SIG-M5 treated with dmso at 0.1 percent for 504 hours (cell line): ENCODE measurements at regions not wholly inside any gene's neighbourhood (a gene's known extent, or its start where the extent isn't known, plus 50 kb on each side); places are given as distances from the start of the nearest gene placed in this dataset.

Experiments used
- DNase-seq: peaks from one replicate; lab custom pipeline; 2025; ENCODE audit not compliant: unreplicated experiment; lab: John Stamatoyannopoulos, UW

DNA sequence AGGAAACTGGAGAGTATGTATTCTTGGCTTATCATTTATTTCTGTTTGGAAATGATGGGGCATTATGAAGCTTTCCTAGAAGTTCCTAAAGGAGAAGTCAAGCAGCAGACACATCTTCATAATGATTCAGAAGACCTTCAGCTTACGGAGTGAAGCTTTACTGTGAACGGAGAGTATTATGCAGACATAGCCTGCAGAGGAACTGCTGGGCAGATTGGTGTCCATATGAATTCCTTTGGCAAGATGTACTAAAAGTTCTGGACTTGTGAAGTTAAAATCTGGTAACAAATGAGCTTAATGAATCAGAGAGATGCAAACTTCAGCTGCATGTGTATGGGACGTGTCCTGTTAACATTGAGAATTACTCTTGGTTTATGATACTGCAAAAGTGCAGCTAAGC, 60.1 kb downstream of the NABP1 start:
- no peak for DNase-seq

DNA sequence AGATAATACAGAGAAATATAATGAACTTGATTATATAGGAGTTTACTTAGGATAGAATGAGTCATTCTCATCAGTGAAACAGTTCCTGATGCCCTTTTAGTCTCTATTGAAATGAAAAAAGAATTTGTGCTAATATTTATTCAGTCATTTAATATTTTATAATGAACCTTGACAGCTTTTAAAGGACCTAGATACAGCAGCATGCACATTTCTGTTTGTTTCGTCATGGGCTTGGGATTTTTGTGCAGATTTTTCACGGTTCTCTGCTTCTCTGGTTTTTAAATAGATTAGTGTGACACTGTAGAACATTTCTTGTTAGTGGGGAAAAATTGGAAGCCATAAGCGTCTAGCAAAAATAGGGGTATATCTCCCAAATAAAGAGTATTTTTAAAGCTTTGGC, 60.7 kb downstream of the NABP1 start:
- no peak for DNase-seq

DNA sequence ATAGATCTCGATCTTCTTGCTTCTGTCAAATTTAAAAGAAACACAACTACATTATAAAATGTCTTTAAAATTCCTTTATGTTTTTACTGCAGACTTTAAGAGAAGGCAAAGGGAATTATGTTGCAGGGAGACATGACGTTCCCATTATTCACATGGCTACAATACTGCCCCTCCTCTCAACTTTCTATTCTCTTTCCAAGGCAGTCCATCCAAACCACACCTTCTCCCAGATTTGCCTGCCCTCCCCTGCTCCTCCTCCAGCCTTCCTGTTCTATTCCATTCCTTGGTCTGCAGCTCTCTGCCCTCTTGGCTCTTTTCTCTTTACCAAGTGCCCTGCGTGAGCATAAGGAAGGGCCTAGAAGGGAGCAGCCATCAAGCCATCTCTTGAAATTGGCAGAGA, 61.3 kb downstream of the NABP1 start:
- no peak for DNase-seq

DNA sequence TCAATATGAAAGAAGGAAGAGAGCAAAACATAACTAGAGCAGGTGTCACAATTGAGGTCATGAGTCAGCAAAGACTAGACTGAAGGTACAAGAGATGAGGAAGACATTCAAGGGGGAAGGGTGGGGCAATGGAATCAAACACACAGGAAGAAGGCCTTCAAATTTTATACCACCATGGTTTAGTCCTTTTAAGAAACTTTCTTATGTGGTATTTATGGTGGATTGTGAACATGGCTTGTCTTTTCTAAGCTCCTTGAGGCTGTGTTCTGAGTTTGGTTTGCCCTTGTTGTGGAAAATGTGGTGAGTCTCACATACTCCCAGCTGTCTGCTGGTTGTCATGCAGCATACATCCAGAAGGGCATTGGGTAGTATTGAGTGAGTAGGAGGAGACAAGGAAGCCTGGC, 62.1 kb downstream of the NABP1 start:
- DNase-seq, result peak; percentile 29

- no peak for DNase-seq
Measured at GRCh38 chr2:191740759-191741158, 62.8 kb downstream of the NABP1 start.

GRCh38 chr2:191746346-191747169, 68.6 kb downstream of the NABP1 start:
- no peak for DNase-seq

DNA sequence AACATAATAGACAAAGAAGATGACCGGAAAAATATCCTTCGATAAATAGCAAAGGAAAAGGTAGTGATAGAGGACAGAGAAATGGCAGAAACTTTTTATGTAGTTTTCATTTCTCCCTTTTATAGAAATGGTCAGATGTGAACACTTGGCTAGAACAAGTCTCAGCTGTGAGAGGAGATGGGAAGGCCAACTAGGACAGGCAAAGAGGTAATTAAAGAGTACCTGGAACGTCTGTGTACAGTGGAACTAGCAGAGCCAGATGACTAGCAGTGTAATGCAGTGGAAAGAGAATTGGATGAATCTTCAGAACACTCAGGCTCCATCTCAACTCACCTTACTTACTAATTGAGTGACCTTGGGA, 69.2 kb downstream of the NABP1 start:
- DNase-seq, result no peak

DNA sequence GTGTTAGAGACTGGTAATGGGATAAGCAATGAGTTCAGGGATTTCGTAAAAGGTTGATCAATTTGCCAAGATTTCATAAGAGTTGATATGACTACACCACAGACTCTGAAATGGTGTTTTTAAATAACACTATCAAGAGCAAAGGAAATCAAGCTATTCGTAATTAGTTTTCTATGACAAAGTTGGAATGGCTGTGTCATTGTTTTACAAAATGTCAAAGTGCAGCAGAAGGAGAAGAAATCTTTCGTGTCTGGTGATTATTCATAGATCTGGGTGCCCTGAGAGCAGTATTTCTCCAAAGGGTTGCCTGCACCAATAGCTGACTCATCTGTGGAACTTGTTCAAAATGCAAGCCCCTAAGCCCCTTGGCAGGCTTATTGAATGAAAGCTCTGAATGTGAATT, 70.1 kb downstream of the NABP1 start:
- no peak for DNase-seq

- no peak for DNase-seq
Measured at GRCh38 chr2:191748528-191749180, 70.7 kb downstream of the NABP1 start.

GRCh38 chr2:191749181-191749540, 71.2 kb downstream of the NABP1 start:
- DNase-seq, result no peak

- no peak for DNase-seq
Measured at GRCh38 chr2:191754103-191754502, 76.2 kb downstream of the NABP1 start.

DNA sequence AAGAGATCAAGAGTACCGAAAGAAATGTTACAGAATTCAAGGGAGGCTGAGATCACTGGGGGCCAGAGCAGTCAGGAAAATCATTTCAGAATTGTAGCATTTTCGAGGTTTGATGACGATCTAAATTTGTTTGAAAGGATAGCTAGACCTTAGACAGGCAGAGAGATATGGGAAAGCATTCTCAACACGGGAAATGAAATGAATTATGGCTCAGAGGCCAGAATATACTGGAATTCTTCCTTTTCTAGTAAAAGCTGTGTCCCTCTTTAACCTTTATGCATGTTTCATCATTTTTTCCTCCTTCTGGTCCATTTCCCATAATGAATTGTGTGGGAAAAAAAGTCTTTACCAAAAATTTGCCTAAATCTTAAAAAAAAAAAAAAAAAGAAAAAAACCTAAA, 78.8 kb downstream of the NABP1 start:
- DNase-seq, result no peak

- no peak for DNase-seq
Measured at GRCh38 chr2:191757208-191757607, 79.3 kb downstream of the NABP1 start.

DNA sequence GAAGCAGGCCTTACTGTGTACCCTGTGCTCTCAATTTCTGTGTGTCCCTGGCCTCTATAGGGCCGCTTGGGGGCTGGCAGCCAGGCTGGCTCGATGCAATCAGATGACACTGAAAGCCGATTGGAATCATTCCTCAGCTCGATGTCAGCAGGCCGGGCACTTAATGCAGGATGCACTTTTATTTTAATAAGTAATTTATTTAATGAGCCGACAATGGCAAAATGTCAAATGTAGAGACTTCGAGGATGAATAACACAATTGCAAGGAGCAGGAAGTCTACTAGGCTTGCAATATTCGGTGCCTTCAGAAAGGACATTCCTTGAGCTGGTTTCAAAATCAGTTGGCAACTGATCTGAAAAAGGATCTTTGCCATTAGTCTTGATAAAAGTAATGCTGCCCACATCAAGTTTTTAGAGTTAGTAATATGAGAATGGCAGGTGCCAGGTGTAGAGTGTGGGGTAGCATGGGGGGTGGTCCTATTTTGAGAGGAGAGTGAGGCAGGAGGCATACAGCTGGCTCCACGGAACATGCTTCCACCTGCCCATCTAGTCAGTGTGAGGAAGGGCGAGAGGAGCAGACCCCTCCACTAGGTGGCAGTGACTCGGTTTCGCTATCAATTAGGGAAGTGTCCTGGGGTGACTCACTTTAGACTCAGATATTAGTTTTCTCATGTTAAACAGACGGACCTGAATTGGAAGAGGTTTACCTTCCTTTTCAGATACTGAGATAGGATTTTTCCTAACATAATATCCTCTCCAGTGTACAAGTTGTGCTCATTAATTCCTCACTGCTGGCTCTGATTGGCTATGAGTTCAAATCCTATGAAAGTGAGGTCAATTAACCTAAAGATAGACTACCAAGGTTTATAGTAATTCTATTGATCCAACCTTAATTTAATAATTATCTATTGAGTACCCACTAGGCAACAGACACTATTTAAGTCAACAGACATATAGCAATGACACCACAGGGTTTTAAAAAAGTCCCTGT, 80.9 kb downstream of the NABP1 start:
- peak; percentile 90 for DNase-seq

DNA sequence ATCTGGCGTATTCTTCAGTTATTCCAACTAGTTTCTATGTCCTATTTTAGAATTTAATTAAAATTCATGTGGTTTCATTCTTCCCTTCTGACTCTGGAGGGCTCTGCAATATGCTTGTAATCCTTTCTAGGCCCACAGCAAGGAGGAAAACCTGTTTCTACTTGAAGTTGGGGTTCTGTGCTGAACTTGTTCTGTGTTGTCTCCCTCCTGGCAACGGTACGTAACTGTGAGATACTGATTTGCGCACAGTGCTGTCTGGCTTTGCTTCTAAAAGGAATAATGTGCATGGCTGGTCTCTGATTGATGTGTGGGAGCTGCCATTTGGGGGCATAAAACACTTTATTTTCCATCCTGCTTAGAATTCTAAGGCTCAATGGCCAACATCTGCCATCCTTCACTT, 81.7 kb downstream of the NABP1 start:
- DNase-seq, result no peak

DNA sequence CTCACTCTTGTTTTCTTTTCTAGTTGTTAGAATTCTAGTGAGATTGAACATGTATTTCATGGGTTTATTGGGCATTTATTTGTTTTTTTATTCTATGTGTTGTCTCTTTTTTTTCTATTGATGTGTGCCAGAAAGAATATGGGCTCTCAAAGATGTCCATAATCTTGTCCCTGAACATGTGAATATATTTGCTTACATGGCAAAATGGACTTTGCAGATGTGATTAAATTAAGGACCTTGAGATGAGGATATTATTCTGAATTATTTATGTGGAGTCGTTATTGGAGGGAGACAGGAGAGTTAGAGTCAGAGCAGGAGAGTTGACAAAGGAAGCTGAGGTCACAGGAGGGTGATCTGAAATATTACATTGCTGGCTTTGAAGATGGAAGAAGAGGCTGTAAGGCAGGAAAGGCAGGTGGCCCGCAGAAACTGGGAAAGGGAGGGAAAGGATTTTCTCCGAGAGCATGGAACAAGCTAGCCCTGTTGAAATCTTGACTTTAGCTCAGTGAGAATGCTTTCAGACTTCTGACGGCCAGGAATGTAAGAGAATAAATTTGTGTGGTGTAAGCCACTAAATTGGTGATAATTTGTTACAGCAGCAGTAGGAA, 82.8 kb downstream of the NABP1 start:
- DNase-seq, result no peak

- no peak for DNase-seq
Measured at GRCh38 chr2:191773136-191773535, 73.8 kb downstream of the CAVIN2 start.

- DNase-seq, result no peak
Measured at GRCh38 chr2:191777351-191777750, 69.5 kb downstream of the CAVIN2 start.

- no peak for DNase-seq
Measured at GRCh38 chr2:191778041-191778440, 68.8 kb downstream of the CAVIN2 start.

GRCh38 chr2:191782351-191782750, 64.5 kb downstream of the CAVIN2 start:
- DNase-seq, result no peak

GRCh38 chr2:191783416-191783815, 63.5 kb downstream of the CAVIN2 start:
- DNase-seq, result peak; percentile 20
